A549 (cell line): ENCODE measurements at regions not wholly inside any gene's neighbourhood (a gene's known extent, or its start where the extent isn't known, plus 50 kb on each side); places are given as distances from the start of the nearest gene placed in this dataset.

ENCODE experiments used
- ATAC-seq, 2 experiments: fragments of 200-7000 bp in 1 of 2; fragments of >200 bp in 1 of 2; cut with Nextera tagmentation in 1 of 2; cut with Tn5 transposase in 1 of 2; 3 replicates each; pipeline versions ENCODE4 v1.8.0 to v1.9.1; 2018 to 2020; ENCODE audit warnings: mild to moderate bottlenecking in 1 of 2, moderate library complexity in 1 of 2
- CTCF ChIA-PET: fragments of 300-600 bp; sonication (Branson Sonifier 250); formaldehyde crosslinking; extraction: SDS; loops from one replicate; lab custom pipeline; 2021; ENCODE audit warnings: antibody characterized with exemption, inconsistent platforms; lab: Yijun Ruan, JAX
- POLR2A ChIA-PET: fragments of 350-600 bp; formaldehyde crosslinking; extraction: SDS; loops from one replicate; lab custom pipeline; 2021; ENCODE audit warnings: antibody characterized with exemption, inconsistent platforms; lab: Yijun Ruan, JAX
- DNase-seq, 2 experiments: peaks; one replicate each; pipeline versions ENCODE4 v3.0.0 to v3.0.0-alpha.2; 2011 to 2016; ENCODE audit warnings: low read depth in 1 of 2, low spot score in 1 of 2
- FAIRE-seq: peaks from 2 replicates; lab custom pipeline; 2011; peaks lifted over from hg19 to GRCh38; lab: Jason Lieb, UNC
- H3K27ac ChIP-seq, 2 experiments: fragments of >200 bp; sonication (Bioruptor Twin); formaldehyde crosslinking; 3 replicates each; pipeline ENCODE4 v1.5.1; 2016 to 2017
- H3K4me1 ChIP-seq: fragments of >200 bp; sonication (Bioruptor Twin); formaldehyde crosslinking; 3 replicates; pipeline ENCODE4 v1.6.1; 2016
- H3K4me2 ChIP-seq: fragments of >200 bp; sonication (Bioruptor Twin); formaldehyde crosslinking; 3 replicates; pipeline ENCODE4 v1.6.1; 2016
- H3K4me3 ChIP-seq: fragments of >200 bp; sonication (Bioruptor Twin); formaldehyde crosslinking; 3 replicates; pipeline ENCODE4 v1.5.1; 2016
- H3K9me3 ChIP-seq: fragments of >200 bp; sonication (Bioruptor Twin); formaldehyde crosslinking; 3 replicates; pipeline ENCODE4 v1.6.1; 2016
- CBX2 ChIP-seq: fragments of 200-600 bp; sonication (generic); IDR thresholded peaks from 2 replicates; pipeline ENCODE4 v1.6.1; 2016; ENCODE audit warnings: low read depth, mild to moderate bottlenecking, borderline replicate concordance
- CBX8 ChIP-seq: fragments of 200-600 bp; sonication (generic); IDR thresholded peaks from 2 replicates; pipeline ENCODE4 v1.6.1; 2016
- CEBPB ChIP-seq, 2 experiments: fragments of >200 bp in 1 of 2; sonication (Bioruptor Twin) in 1 of 2; formaldehyde crosslinking in 1 of 2; IDR thresholded peaks; 2 replicates each; pipeline ENCODE4 v1.6.1; 2012 to 2016
- CHD2 ChIP-seq: fragments of 150-350 bp; IDR thresholded peaks from 2 replicates; pipeline ENCODE4 v1.6.1; 2014; ENCODE audit warnings: low read length; ENCODE audit not compliant: partially characterized antibody
- EHF ChIP-seq: fragments of 250-450 bp; sonication (Bioruptor Pico); IDR thresholded peaks from 2 replicates; pipeline ENCODE4 v1.5.0; 2020; ENCODE audit warnings: mild to moderate bottlenecking
- EHMT2 ChIP-seq: fragments of 200-600 bp; sonication (generic); IDR thresholded peaks from 2 replicates; pipeline ENCODE4 v1.6.1; 2016; ENCODE audit warnings: antibody characterized with exemption, low read depth, mild to moderate bottlenecking, moderate library complexity
- ELK1 ChIP-seq: fragments of 150-350 bp; IDR thresholded peaks from 2 replicates; pipeline ENCODE4 v1.6.1; 2014; ENCODE audit warnings: low read depth, mild to moderate bottlenecking, low read length
- HDAC2 ChIP-seq: fragments of 200-600 bp; sonication (generic); IDR thresholded peaks from 2 replicates; pipeline ENCODE4 v1.6.1; 2016
- HES2 ChIP-seq: fragments of >200 bp; sonication (Bioruptor Twin); formaldehyde crosslinking; IDR thresholded peaks from 2 replicates; pipeline ENCODE4 v1.6.1; 2016
- HEYL ChIP-seq: fragments of 250-450 bp; sonication (Bioruptor Pico); IDR thresholded peaks from 2 replicates; pipeline ENCODE4 v1.8.0; 2021; ENCODE audit warnings: mild to moderate bottlenecking, moderate library complexity
- HMGXB4 ChIP-seq: fragments of 250-450 bp; sonication (Bioruptor Pico); IDR thresholded peaks from 2 replicates; pipeline ENCODE4 v1.5.0; 2021; ENCODE audit warnings: mild to moderate bottlenecking, moderate library complexity, borderline replicate concordance
- HOXB5 ChIP-seq: fragments of 250-450 bp; sonication (Bioruptor Pico); IDR thresholded peaks from 2 replicates; pipeline ENCODE4 v1.5.0; 2020; ENCODE audit warnings: mild to moderate bottlenecking, moderate library complexity
- MAX ChIP-seq: IDR thresholded peaks from 2 replicates; pipeline ENCODE4 v1.6.1; 2012
- MAZ ChIP-seq: fragments of 150-350 bp; IDR thresholded peaks from 2 replicates; pipeline ENCODE4 v1.6.1; 2014; ENCODE audit warnings: antibody characterized with exemption, low read depth, low read length, borderline replicate concordance
- NR3C1 ChIP-seq: fragments of >200 bp; sonication (Bioruptor Twin); formaldehyde crosslinking; IDR thresholded peaks from 3 replicates; pipeline ENCODE4 v1.6.1; 2017
- RARB ChIP-seq: fragments of 250-450 bp; sonication (Bioruptor Pico); IDR thresholded peaks from 2 replicates; pipeline ENCODE4 v1.8.0; 2021; ENCODE audit warnings: mild to moderate bottlenecking, moderate library complexity
- RNF2 ChIP-seq: fragments of 200-600 bp; sonication (generic); IDR thresholded peaks from 2 replicates; pipeline ENCODE4 v1.6.1; 2016; ENCODE audit warnings: low read depth, mild to moderate bottlenecking, antibody characterized with exemption, moderate library complexity, borderline replicate concordance
- ZFP36 ChIP-seq: fragments of 450-650 bp; IDR thresholded peaks from 2 replicates; pipeline ENCODE4 v1.6.1; 2014; ENCODE audit warnings: borderline replicate concordance; ENCODE audit not compliant: partially characterized antibody
- WGBS: methylation state at CpG from one replicate; pipeline ENCODE4 v1.1.6; 2017; ENCODE audit errors: missing lambda C conversion rate; 5-methylcytosine and 5-hydroxymethylcytosine counted together

- no peak for TF ChIP-seq HES2
These were observed 118.8 kb downstream of the RWDD3 start (continued) for GRCh38 chr1:95352767-95353166.

- no peak for ATAC-seq
- CTCF ChIA-PET: no interaction called here
- H3K27ac ChIP-seq: no peak overlapping the region
- FAIRE-seq: no peak
- no peaks in the 10 kb centered on the region for H3K9me3 ChIP-seq
- 5% methylated on average over 3 of the region's 3 CpGs for WGBS
- no peak for TF ChIP-seq HEYL (CRISPR knock-in tag)
- TF ChIP-seq EHF: no peak
- TF ChIP-seq RNF2: no peak
- TF ChIP-seq MAX: no peak
- no peak for TF ChIP-seq ZFP36
- H3K4me2 ChIP-seq: no peak overlapping the region
- H3K4me3 ChIP-seq: no peak overlapping the region
- DNase-seq: no peak
- POLR2A ChIA-PET: no interaction called here
- no peaks in the 10 kb centered on the region for H3K4me1 ChIP-seq
These were observed 119.2 kb downstream of the RWDD3 start for GRCh38 chr1:95353194-95353593.

- Histone ChIP-seq H3K4me2 (no peak overlapping the region), H3K27ac (no peak overlapping the region), H3K4me1 (no peaks in the 10 kb centered on the region), H3K4me3 (no peak overlapping the region), H3K9me3 (no peaks in the 10 kb centered on the region)
- 5% methylated on average over 1 of the region's 1 CpG for WGBS
- DNase-seq (no peak), FAIRE-seq (no peak), ATAC-seq (no peak)
- no peak for TF ChIP-seq HES2
- no peak for TF ChIP-seq HOXB5 (CRISPR knock-in tag)
- no peak for TF ChIP-seq HDAC2
- TF ChIP-seq HMGXB4 (CRISPR knock-in tag): no peak
- no peak for TF ChIP-seq CHD2
- no peak for TF ChIP-seq NR3C1
- ChIA-PET CTCF (no interaction called here), POLR2A (no interaction called here)
These were observed 130.5 kb downstream of the RWDD3 start for GRCh38 chr1:95364546-95364945.

- ChIA-PET POLR2A (no interaction called here), CTCF (interaction anchor here (0.6 kb wide), 1 partner anchor 35 kb away, joined by 3 read pairs; no protein-coding TSS in a partner anchor)
- no peaks in the 10 kb centered on the region for H3K9me3 ChIP-seq
- FAIRE-seq (no peak), ATAC-seq (no peak), DNase-seq (no peak)
- 45% methylated on average over 3 of the region's 3 CpGs for WGBS
- no peak overlapping the region for H3K27ac ChIP-seq
- no peaks in the 10 kb centered on the region for H3K4me1 ChIP-seq
- TF ChIP-seq ELK1 (no peak), MAZ (no peak), EHF (no peak), CBX2 (no peak), RARB (CRISPR knock-in tag) (no peak), CEBPB (IDR thresholded peaks at IDR 0.05) (no peak), CBX8 (no peak), EHMT2 (no peak)
- H3K4me2 ChIP-seq: no peak overlapping the region
- H3K4me3 ChIP-seq: no peak overlapping the region
These were observed 132.5 kb downstream of the RWDD3 start for GRCh38 chr1:95366498-95366897.
